ENCODE measurements at regions not wholly inside any gene's neighbourhood (a gene's known extent, or its start where the extent isn't known, plus 50 kb on each side); places are given as distances from the start of the nearest gene placed in this dataset.

DNA sequence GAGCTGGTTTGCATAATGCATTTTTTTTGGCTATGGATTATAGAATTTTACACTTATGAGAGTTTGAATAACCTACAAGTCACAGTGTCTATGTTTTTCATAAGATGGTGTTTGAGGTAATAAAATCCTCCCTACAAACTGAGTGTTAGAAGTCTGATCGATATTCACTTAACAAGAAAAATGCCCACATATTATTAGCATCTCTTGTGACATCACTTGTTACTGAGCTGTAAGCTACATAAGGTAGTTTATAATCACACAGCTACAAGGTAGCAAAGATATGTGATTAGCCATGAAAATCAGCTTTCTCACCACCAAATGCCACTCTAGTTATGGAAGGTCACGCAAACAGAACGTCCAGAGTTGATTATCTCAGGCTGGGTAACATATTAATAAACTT lies 669.6 kb downstream of the PCDH18 start:
- no peak overlapping the region for H3K4me3 ChIP-seq (ENCODE audit: low read length)
- no peaks in the 10 kb centered on the region for H4K20me1 ChIP-seq (ENCODE audit: insufficient read depth, low read depth, low read length)
- H3K9me2 ChIP-seq (replicated peaks; ENCODE audit: insufficient read depth, low read length) = no peaks in the 10 kb centered on the region
- H3K4me2 ChIP-seq (ENCODE audit: low read depth, low read length, poor library complexity, severe bottlenecking) = no peak overlapping the region
- H3K79me2 ChIP-seq (ENCODE audit: low read length) = no peaks in the 10 kb centered on the region
- no peak overlapping the region for H2AFZ ChIP-seq (ENCODE audit: low read length)
- H3K9ac ChIP-seq (ENCODE audit: low read length) = no peak overlapping the region
- no peaks in the 10 kb centered on the region for H3K27me3 ChIP-seq (ENCODE audit: low read length)
- no peaks in the 10 kb centered on the region for H3K9me3 ChIP-seq (ENCODE audit: low read length)
- H3K36me3 ChIP-seq (ENCODE audit: insufficient read depth, low read length) = no peaks in the 10 kb centered on the region
- DNase-seq = no peak
- H3K27ac ChIP-seq (ENCODE audit: low read length) = no peak overlapping the region
- H3K4me1 ChIP-seq (ENCODE audit: low read length) = no peaks in the 10 kb centered on the region

DNA sequence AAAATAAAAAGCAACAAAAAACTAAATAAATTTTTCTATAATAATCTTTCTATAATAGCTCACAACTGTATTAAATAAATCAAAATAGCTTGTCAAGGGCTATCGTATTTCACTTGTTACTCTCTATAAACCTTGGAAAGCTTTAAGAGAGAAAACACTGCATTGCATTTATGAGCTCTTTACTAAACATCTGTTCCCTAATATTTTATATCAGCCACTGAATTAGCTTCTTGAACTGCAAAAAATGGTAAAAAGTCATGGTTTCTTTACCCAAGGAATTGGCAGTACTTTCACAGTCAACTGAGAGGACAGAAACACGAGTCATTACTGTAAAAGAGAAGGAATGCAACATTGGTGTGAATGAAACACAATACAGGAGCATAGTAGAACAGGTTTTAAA lies 671.2 kb downstream of the PCDH18 start:
- no peak overlapping the region for H2AFZ ChIP-seq (ENCODE audit: low read length)
- no peak overlapping the region for H3K4me2 ChIP-seq (ENCODE audit: low read depth, low read length, poor library complexity, severe bottlenecking)
- no peaks in the 10 kb centered on the region for H4K20me1 ChIP-seq (ENCODE audit: insufficient read depth, low read depth, low read length)
- H3K4me3 ChIP-seq (ENCODE audit: low read length) = no peak overlapping the region
- no peaks in the 10 kb centered on the region for H3K27me3 ChIP-seq (ENCODE audit: low read length)
- no peak overlapping the region for H3K27ac ChIP-seq (ENCODE audit: low read length)
- no peaks in the 10 kb centered on the region for H3K9me2 ChIP-seq (replicated peaks; ENCODE audit: insufficient read depth, low read length)
- no peaks in the 10 kb centered on the region for H3K4me1 ChIP-seq (ENCODE audit: low read length)
- no peak overlapping the region for H3K9ac ChIP-seq (ENCODE audit: low read length)
- H3K9me3 ChIP-seq (ENCODE audit: low read length) = no peaks in the 10 kb centered on the region; the same call in 1 of the 2 replicates
- no peaks in the 10 kb centered on the region for H3K79me2 ChIP-seq (ENCODE audit: low read length)
- H3K36me3 ChIP-seq (ENCODE audit: insufficient read depth, low read length) = no peaks in the 10 kb centered on the region
- no peak for DNase-seq

DNA sequence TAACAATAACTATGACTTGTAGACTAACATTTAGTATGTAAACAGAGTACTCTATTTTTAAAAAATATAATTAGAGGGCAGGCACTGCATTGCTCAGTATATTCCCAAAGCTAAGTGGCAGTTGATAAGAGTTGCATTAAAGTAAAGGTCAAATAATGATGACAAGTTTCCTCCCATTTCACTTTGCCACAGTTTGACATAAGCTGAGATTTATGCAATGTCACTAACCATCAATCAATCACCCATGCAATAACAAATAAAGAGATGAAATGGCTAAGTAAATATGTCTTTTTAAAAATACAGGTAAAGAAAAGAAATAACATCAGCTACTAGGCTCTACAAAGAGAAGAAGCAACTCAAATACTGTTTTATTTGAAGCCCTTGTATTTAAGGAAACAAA lies 673.4 kb downstream of the PCDH18 start:
- Histone ChIP-seq H3K4me3 (ENCODE audit: low read length) (no peak overlapping the region), H2AFZ (ENCODE audit: low read length) (no peak overlapping the region), H3K79me2 (ENCODE audit: low read length) (no peaks in the 10 kb centered on the region), H3K9ac (ENCODE audit: low read length) (no peak overlapping the region), H3K9me3 (ENCODE audit: low read length) (peaks cover 3% of the 10 kb centered on the region; the same call in 1 of the 2 replicates), H3K4me1 (ENCODE audit: low read length) (no peaks in the 10 kb centered on the region), H3K36me3 (ENCODE audit: insufficient read depth, low read length) (no peaks in the 10 kb centered on the region), H3K4me2 (ENCODE audit: low read depth, low read length, poor library complexity, severe bottlenecking) (no peak overlapping the region), H3K27me3 (ENCODE audit: low read length) (no peaks in the 10 kb centered on the region), H3K9me2 (replicated peaks; ENCODE audit: insufficient read depth, low read length) (no peaks in the 10 kb centered on the region), H4K20me1 (ENCODE audit: insufficient read depth, low read depth, low read length) (no peaks in the 10 kb centered on the region), H3K27ac (ENCODE audit: low read length) (no peak overlapping the region)
- DNase-seq = no peak

DNA sequence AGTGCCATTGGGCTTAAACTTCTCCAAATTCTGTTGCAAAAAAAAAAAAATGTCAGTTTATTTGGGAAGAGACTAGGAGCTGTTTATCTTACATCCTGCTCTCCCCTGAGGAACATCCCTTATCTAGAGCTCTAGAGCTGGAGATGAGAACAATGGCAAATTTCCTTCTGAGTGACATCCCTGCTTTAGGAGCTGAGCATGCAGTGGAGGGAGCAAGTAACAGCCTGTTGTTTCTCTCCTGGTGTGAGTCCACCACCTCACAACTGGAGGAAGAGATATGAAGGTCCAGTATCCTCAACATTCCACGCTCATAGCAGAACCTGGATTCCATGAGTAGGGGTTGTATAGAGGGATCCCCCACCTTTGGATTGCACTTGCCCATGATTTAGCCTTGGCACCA lies 676.4 kb downstream of the PCDH18 start:
- no peak for DNase-seq
- Histone ChIP-seq H3K4me1 (ENCODE audit: low read length) (no peaks in the 10 kb centered on the region), H3K4me2 (ENCODE audit: low read depth, low read length, poor library complexity, severe bottlenecking) (no peak overlapping the region), H3K36me3 (ENCODE audit: insufficient read depth, low read length) (no peaks in the 10 kb centered on the region), H3K4me3 (ENCODE audit: low read length) (no peak overlapping the region), H3K9ac (ENCODE audit: low read length) (no peak overlapping the region), H3K9me2 (replicated peaks; ENCODE audit: insufficient read depth, low read length) (no peaks in the 10 kb centered on the region), H2AFZ (ENCODE audit: low read length) (no peak overlapping the region), H3K9me3 (ENCODE audit: low read length) (peaks cover 3% of the 10 kb centered on the region; the same call in 1 of the 2 replicates), H3K79me2 (ENCODE audit: low read length) (no peaks in the 10 kb centered on the region), H3K27ac (ENCODE audit: low read length) (no peak overlapping the region), H4K20me1 (ENCODE audit: insufficient read depth, low read depth, low read length) (no peaks in the 10 kb centered on the region), H3K27me3 (ENCODE audit: low read length) (no peaks in the 10 kb centered on the region)

DNA sequence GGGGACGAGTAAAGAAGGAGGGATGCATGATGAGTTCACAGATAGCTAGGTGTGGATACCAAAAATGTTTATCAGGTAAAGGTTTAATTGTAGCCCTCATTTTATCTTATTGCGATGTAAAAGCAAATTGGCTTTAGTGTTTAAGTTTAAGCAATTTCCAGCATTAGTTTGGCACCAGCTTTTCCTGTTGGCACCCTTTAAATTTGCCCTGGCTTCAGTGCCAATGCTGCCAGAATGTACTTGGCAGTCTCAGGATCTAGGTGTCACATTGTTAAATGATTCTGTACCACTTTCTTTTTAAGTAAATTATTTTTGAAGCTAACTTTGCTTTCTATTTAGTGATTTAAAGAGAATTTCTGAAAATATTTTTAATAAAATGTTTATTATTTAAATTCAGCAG lies 681.8 kb downstream of the PCDH18 start:
- no peak for DNase-seq
- Histone ChIP-seq H3K27ac (ENCODE audit: low read length) (no peak overlapping the region), H3K9me2 (replicated peaks; ENCODE audit: insufficient read depth, low read length) (no peaks in the 10 kb centered on the region), H3K79me2 (ENCODE audit: low read length) (no peaks in the 10 kb centered on the region), H3K4me2 (ENCODE audit: low read depth, low read length, poor library complexity, severe bottlenecking) (no peak overlapping the region), H3K9me3 (ENCODE audit: low read length) (no peaks in the 10 kb centered on the region; the same call in 1 of the 2 replicates), H3K36me3 (ENCODE audit: insufficient read depth, low read length) (no peaks in the 10 kb centered on the region), H3K4me1 (ENCODE audit: low read length) (no peaks in the 10 kb centered on the region), H4K20me1 (ENCODE audit: insufficient read depth, low read depth, low read length) (no peaks in the 10 kb centered on the region), H3K27me3 (ENCODE audit: low read length) (no peaks in the 10 kb centered on the region), H3K4me3 (ENCODE audit: low read length) (no peak overlapping the region), H2AFZ (ENCODE audit: low read length) (no peak overlapping the region), H3K9ac (ENCODE audit: low read length) (no peak overlapping the region)

DNA sequence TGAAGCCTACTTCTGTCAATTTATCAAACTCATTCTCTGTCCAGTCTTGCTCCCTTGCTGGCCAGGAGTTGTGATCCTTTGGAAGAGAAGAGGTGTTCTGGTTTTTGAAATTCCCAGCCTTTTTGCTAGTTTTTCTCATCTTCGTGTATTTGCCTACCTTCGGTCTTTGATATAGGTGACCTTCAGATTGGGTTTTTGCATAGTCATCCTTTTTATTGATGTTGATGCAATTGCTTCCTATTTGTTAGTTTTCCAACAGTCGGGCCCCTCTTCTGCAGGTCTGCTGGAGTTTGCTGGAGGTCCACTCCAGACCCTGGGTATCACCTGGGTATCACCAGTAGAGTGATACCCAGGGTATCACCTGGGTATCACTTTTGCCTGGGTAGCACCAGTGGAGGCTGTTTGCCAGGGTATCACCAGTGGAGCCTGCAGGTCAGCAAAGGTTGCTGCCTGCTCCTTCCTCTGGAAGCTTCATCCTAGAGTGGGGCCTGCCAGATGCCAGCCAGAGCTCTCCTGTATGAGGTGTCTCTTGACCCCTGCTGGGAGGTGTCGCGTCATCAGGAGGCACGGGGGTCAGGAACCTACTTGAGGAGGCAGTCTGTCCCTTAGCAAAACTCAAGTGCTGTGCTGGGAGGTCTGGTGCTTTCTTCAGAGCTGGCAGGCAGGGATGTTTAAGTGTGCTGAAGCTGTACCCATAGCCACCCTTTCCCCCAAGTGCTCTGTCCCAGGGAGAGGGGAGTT lies 684.2 kb downstream of the PCDH18 start:
- no peak overlapping the region for H3K4me3 ChIP-seq (ENCODE audit: low read length)
- no peaks in the 10 kb centered on the region for H3K4me1 ChIP-seq (ENCODE audit: low read length)
- no peak overlapping the region for H3K4me2 ChIP-seq (ENCODE audit: low read depth, low read length, poor library complexity, severe bottlenecking)
- H3K79me2 ChIP-seq (ENCODE audit: low read length) = no peaks in the 10 kb centered on the region
- no peak for DNase-seq
- H2AFZ ChIP-seq (ENCODE audit: low read length) = no peak overlapping the region
- H4K20me1 ChIP-seq (ENCODE audit: insufficient read depth, low read depth, low read length) = no peaks in the 10 kb centered on the region
- no peak overlapping the region for H3K27ac ChIP-seq (ENCODE audit: low read length)
- no peaks in the 10 kb centered on the region for H3K9me2 ChIP-seq (replicated peaks; ENCODE audit: insufficient read depth, low read length)
- no peaks in the 10 kb centered on the region for H3K36me3 ChIP-seq (ENCODE audit: insufficient read depth, low read length)
- no peak overlapping the region for H3K9ac ChIP-seq (ENCODE audit: low read length)
- no peaks in the 10 kb centered on the region for H3K27me3 ChIP-seq (ENCODE audit: low read length)
- H3K9me3 ChIP-seq (ENCODE audit: low read length) = no peaks in the 10 kb centered on the region; the same call in 1 of the 2 replicates

DNA sequence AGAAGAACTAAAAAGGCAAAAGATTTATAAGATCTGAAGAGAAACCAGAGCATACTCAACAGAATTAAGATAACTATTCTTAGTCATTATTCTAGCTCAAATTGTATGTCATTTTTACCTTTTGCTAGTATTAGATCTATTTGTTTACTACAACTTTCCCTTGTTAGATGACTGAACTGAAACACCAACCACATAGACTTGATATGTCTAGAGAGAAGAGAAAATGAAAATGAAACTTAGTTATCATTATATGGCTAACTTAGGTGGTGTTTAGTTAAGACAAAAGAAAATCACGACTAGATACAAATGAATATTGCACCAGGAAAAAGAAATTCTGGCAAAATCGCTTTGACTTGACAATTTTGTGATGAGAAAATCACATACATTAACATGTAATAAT lies 690.8 kb downstream of the PCDH18 start:
- H3K79me2 ChIP-seq (ENCODE audit: low read length) = no peaks in the 10 kb centered on the region
- no peak overlapping the region for H3K4me3 ChIP-seq (ENCODE audit: low read length)
- peaks cover 7% of the 10 kb centered on the region for H3K9me3 ChIP-seq (ENCODE audit: low read length)
- no peaks in the 10 kb centered on the region for H3K9me2 ChIP-seq (replicated peaks; ENCODE audit: insufficient read depth, low read length)
- no peaks in the 10 kb centered on the region for H3K36me3 ChIP-seq (ENCODE audit: insufficient read depth, low read length)
- no peaks in the 10 kb centered on the region for H3K27me3 ChIP-seq (ENCODE audit: low read length)
- no peak for DNase-seq
- no peak overlapping the region for H2AFZ ChIP-seq (ENCODE audit: low read length)
- no peak overlapping the region for H3K9ac ChIP-seq (ENCODE audit: low read length)
- H4K20me1 ChIP-seq (ENCODE audit: insufficient read depth, low read depth, low read length) = no peaks in the 10 kb centered on the region
- H3K4me1 ChIP-seq (ENCODE audit: low read length) = no peaks in the 10 kb centered on the region
- no peak overlapping the region for H3K4me2 ChIP-seq (ENCODE audit: low read depth, low read length, poor library complexity, severe bottlenecking)
- no peak overlapping the region for H3K27ac ChIP-seq (ENCODE audit: low read length)

DNA sequence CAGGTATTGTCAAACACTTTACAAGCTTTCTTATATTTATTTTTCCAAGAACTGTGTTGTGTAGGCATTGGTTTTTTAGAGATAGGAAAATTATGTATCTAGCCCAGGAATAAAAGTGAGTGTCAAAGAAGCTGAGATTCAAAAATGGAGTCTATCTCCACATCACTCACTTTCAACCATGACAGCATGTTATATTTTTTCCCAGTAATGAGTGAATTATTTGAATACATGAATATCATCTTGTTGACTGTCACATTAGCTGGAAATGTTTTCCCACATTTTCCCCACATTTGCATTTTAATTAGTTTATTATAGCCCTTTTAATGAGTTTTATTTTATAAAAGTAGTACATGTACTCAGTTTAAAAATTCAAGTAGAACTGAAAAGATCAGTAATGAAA lies 693.7 kb downstream of the PCDH18 start:
- no peaks in the 10 kb centered on the region for H3K27me3 ChIP-seq (ENCODE audit: low read length)
- no peaks in the 10 kb centered on the region for H3K4me1 ChIP-seq (ENCODE audit: low read length)
- DNase-seq = no peak
- peaks cover 7% of the 10 kb centered on the region for H3K9me3 ChIP-seq (ENCODE audit: low read length)
- no peak overlapping the region for H2AFZ ChIP-seq (ENCODE audit: low read length)
- H3K4me3 ChIP-seq (ENCODE audit: low read length) = no peak overlapping the region
- no peaks in the 10 kb centered on the region for H4K20me1 ChIP-seq (ENCODE audit: insufficient read depth, low read depth, low read length)
- no peak overlapping the region for H3K9ac ChIP-seq (ENCODE audit: low read length)
- H3K36me3 ChIP-seq (ENCODE audit: insufficient read depth, low read length) = no peaks in the 10 kb centered on the region
- H3K27ac ChIP-seq (ENCODE audit: low read length) = no peak overlapping the region
- no peak overlapping the region for H3K4me2 ChIP-seq (ENCODE audit: low read depth, low read length, poor library complexity, severe bottlenecking)
- H3K9me2 ChIP-seq (replicated peaks; ENCODE audit: insufficient read depth, low read length) = no peaks in the 10 kb centered on the region
- no peaks in the 10 kb centered on the region for H3K79me2 ChIP-seq (ENCODE audit: low read length)
